RWPE1 (cell line): ENCODE measurements at regions not wholly inside any gene's neighbourhood (a gene's known extent, or its start where the extent isn't known, plus 50 kb on each side); places are given as distances from the start of the nearest gene placed in this dataset.
"Not testable (repeated sequence)": the region's sequence is repeated elsewhere in the genome, so short reads cannot be mapped to it uniquely, and the experiment has no call there.

Experiments used
- CTCF ChIA-PET: fragments of 350-600 bp; sonication (Branson Sonifier 250); formaldehyde crosslinking; extraction: SDS; loops from one replicate; lab custom pipeline; 2021; lab: Yijun Ruan, JAX
- POLR2A ChIA-PET: fragments of 400-600 bp; formaldehyde crosslinking; extraction: SDS; loops from one replicate; lab custom pipeline; 2020; ENCODE audit warnings: antibody characterized with exemption; ENCODE audit not compliant: low non-redundant PET; lab: Yijun Ruan, JAX
- DNase-seq: peaks from one replicate; pipeline ENCODE4 v3.0.0; 2012; ENCODE audit warnings: low spot score
- H3K27ac ChIP-seq: fragments of 450-650 bp; 2 replicates; pipeline ENCODE4 v1.5.1; 2017
- TF ChIP-seq, protein P1 (sequence below): fragments of 450-650 bp; conservative IDR thresholded peaks from 2 replicates; pipeline ENCODE4 v1.5.1; 2017; ENCODE audit warnings: low read depth, mild to moderate bottlenecking

DNA sequence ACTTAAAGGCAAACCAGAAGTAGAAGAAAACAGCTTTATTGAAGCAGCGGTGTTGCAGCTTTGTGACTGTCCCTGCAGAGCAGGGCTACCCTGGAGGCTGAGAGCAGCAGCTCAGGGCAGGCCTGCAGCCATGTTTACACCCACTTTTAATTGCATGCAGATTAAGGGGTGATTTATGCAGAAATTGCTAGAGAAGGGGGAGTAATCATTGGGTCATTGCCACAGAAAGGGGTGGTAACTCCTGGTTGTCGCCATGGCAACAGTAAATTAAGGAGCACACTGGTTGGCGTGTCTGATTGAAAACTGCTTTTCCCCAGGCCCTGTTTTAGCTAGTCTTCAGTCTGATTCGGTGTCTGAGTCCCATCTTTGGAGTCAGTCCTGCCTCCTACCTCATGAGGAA, 195.4 kb upstream of the HDAC4 start:
- no peak for DNase-seq
- ChIA-PET CTCF (no interaction called here), POLR2A (no interaction called here)
- no peak overlapping the region for H3K27ac ChIP-seq
- TF ChIP-seq, protein P1, sequence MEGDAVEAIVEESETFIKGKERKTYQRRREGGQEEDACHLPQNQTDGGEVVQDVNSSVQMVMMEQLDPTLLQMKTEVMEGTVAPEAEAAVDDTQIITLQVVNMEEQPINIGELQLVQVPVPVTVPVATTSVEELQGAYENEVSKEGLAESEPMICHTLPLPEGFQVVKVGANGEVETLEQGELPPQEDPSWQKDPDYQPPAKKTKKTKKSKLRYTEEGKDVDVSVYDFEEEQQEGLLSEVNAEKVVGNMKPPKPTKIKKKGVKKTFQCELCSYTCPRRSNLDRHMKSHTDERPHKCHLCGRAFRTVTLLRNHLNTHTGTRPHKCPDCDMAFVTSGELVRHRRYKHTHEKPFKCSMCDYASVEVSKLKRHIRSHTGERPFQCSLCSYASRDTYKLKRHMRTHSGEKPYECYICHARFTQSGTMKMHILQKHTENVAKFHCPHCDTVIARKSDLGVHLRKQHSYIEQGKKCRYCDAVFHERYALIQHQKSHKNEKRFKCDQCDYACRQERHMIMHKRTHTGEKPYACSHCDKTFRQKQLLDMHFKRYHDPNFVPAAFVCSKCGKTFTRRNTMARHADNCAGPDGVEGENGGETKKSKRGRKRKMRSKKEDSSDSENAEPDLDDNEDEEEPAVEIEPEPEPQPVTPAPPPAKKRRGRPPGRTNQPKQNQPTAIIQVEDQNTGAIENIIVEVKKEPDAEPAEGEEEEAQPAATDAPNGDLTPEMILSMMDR: no peak

DNA sequence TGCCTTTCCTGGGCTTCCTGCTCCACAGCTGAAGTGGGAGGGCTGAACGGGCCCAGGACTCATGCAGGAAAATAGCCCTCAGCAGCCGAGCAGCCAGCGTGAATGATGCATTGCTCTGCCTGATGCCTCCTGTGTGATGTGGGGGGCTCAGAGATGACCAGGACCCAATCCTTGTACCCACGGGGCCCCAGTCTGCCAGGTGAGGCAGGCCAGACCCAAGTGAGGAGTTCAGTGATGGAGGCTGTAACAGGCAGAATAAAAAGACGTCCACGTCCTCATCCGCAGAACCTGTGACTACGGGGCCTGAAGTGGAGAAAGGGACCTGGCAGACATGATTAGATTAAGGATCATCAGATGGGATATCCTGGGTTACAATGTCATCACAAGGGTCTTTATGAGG, 194.9 kb upstream of the HDAC4 start:
- no peak for DNase-seq

DNA sequence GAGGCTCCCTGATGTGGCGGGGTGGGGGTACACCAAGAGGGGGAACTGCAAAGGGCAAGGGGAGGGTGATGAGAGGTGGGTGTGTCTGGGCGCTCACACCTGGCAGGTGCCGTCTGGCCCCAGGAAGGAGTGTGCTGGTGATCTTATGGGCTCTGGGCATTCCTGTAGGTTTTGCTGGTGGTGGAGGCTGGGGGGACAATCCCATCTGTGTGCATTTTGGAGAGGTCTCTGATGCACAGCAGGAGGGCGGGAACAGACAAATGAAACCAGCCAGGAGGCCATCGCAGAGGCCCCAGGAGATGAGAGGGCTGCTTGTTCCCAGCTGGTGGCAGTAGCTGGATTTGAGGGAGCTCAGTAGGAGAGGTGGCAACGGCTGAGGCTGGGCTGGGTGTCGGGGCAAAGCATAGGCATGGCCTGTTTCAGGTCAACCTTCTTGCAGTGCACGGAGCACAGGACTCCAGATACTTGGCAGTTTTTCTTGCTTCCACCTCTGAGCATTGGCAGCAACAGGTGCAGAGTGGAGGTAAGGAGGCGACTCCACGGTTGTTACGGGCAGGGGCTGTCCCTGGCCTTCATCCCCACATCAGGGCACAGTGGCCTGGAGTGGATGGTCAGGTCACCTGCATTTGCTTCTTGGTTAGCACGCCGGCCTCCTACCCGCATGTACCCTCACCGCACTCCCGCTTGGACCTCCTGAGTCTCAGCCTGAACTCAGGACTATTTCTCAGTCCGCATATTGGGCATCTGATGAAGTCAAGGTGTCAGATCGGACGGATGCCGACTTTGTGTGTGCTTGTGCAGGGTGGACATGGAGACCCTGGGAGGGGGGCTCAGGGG, 194.2 kb upstream of the HDAC4 start:
- TF ChIP-seq, protein P1: no peak
- ChIA-PET CTCF (no interaction called here), POLR2A (interaction anchor here (0.7 kb wide), 1 partner anchor 578 kb away, joined by 3 read pairs; no protein-coding TSS in a partner anchor)
- H3K27ac ChIP-seq: no peak overlapping the region
- DNase-seq: no peak

More for the DNA sequence above, 194.9 kb upstream of the HDAC4 start:
- TF ChIP-seq, protein P1: no peak
- ChIA-PET CTCF (no interaction called here), POLR2A (no interaction called here)
- H3K27ac ChIP-seq: no peak overlapping the region

DNA sequence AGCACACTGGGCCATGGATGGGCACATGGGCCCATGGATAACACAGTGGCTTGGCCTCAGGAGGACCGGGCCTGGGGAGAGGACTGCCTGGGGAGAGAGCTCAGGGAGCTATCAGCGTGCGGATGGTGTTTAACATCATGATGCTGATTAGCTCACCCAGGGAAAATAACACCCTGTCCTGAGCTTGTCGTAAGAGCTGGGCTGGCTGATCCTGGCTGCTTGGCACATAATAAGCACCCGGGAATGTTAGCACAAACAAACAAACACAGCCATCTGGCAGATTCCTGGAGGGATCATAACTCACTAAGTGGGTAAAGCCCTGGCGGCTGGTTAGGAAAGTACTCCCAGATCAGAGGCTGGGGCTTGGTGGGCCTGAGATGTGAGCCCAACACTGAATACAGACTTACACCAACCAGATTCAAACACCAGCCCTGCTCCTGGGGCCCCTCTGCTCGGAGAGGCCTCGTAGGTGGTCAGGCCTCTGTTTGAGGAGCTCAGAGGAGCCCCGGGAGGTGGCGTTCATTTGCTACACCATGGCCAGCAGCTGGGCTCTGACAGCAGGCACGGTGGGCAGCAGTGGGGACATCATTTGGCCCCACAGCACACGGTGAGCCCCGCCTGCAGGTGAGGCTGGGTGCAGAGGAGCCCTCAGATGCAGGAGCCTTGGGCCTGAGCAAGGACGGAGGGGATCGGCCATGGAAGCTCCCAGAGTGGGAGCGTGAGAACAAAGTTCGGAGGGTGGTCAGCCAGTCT, 193.4 kb upstream of the HDAC4 start:
- TF ChIP-seq, protein P1: no peak
- no peak for DNase-seq
- CTCF ChIA-PET: no interaction called here
- no peak overlapping the region for H3K27ac ChIP-seq
- POLR2A ChIA-PET: no interaction called here

DNA sequence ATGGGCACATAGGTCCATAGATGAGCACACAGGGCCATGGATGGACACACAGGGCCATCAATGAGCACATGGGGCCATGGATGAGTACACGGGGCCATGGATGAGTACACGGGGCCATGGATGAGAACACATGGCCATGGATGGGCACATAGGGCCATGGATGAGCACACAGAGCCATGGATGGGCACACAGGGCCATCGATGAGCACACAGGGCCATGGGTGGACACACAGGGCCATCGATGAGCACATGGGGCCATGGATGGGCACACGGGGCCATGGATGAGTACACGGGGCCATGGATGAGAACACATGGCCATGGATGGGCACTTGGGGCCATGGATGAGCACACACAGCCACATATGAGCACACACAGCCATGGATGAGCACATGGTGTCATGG, 192.6 kb upstream of the HDAC4 start:
- TF ChIP-seq, protein P1: no peak
- H3K27ac ChIP-seq: no peak overlapping the region
- ChIA-PET POLR2A (no interaction called here), CTCF (no interaction called here)
- DNase-seq: no peak

DNA sequence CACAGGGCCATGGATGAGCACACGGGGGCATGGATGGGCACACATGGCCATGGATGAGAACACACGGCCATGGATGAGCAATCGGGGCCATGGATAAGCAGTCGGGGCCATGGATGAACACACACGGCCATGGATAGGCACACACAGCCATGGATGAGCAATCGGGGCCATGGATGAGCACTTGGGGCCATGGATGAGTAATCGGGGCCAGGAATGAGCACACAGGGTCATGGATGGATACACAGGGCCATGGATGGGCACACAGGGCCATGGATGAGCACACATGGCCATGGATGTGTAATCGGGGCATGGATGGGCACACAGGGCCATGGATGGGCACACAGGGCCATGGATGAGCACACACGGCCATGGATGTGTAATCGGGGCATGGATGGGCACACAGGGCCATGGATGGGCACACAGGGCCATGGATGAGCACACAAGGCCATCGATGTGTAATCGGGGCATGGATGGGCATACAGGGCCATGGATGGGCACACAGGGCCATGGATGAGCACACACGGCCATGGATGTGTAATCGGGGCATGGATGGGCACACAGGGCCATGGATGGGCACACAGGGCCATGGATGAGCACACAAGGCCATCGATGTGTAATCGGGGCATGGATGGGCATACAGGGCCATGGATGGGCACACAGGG, 191.9 kb upstream of the HDAC4 start:
- POLR2A ChIA-PET, H3K27ac ChIP-seq, CTCF ChIA-PET, DNase-seq: not testable (repeated sequence)
